Fibroblast of lung (primary cell): ENCODE measurements at regions not wholly inside any gene's neighbourhood (a gene's known extent, or its start where the extent isn't known, plus 50 kb on each side); places are given as distances from the start of the nearest gene placed in this dataset.

Experiments used
- DNase-seq, 2 donors: peaks; one replicate each; pipeline versions ENCODE4 v3.0.0 to v3.0.0-alpha.2; 2010; ENCODE audit warnings: low read depth in 2 of 2
- H2AFZ ChIP-seq: 2 replicates; pipeline ENCODE4 v1.5.1; 2012; ENCODE audit warnings: low read length, control low read depth, inconsistent platforms
- H3K27ac ChIP-seq: 2 replicates; pipeline ENCODE4 v1.5.1; 2011; ENCODE audit warnings: low read length, control low read depth; ENCODE audit not compliant: insufficient read depth
- H3K27me3 ChIP-seq: 2 replicates; pipeline ENCODE4 v1.5.1; 2011; ENCODE audit warnings: mild to moderate bottlenecking, low read length; ENCODE audit not compliant: control insufficient read depth, insufficient read depth
- H3K36me3 ChIP-seq: 2 replicates; pipeline ENCODE4 v1.5.1; 2011; ENCODE audit warnings: low read length; ENCODE audit not compliant: control insufficient read depth, insufficient read depth
- H3K4me1 ChIP-seq: 2 replicates; pipeline ENCODE4 v1.5.1; 2011; ENCODE audit warnings: low read length; ENCODE audit not compliant: control insufficient read depth, insufficient read depth; ENCODE audit errors: extremely low read depth
- H3K4me2 ChIP-seq: 2 replicates; pipeline ENCODE4 v1.5.1; 2011; ENCODE audit warnings: low read length, control low read depth; ENCODE audit not compliant: insufficient read depth; ENCODE audit errors: extremely low read depth
- H3K4me3 ChIP-seq, 4 experiments: fragments of 200-600 bp in 1 of 4; sonication (generic) in 1 of 4; replicated peaks in 1 of 4; 2 replicates each; pipeline ENCODE4 v1.5.1; 2011 to 2016; ENCODE audit warnings: low read length in 4 of 4, low read depth in 3 of 4, mild to moderate bottlenecking in 3 of 4, control low read depth in 2 of 4, inconsistent platforms in 1 of 4, mixed read lengths in 1 of 4; ENCODE audit not compliant: insufficient read depth in 1 of 4; ENCODE audit errors: control extremely low read depth in 1 of 4
- H3K79me2 ChIP-seq: 2 replicates; pipeline ENCODE4 v1.5.1; 2012; ENCODE audit warnings: mild to moderate bottlenecking, low read length, inconsistent platforms; ENCODE audit not compliant: control insufficient read depth, insufficient read depth
- H3K9ac ChIP-seq: 2 replicates; pipeline ENCODE4 v1.5.1; 2011; ENCODE audit warnings: mild to moderate bottlenecking, low read length, control low read depth; ENCODE audit not compliant: insufficient read depth
- H3K9me3 ChIP-seq: 2 replicates; pipeline ENCODE4 v1.5.1; 2012; ENCODE audit warnings: low read depth, low read length; ENCODE audit not compliant: control insufficient read depth, insufficient read depth
- H4K20me1 ChIP-seq: 2 replicates; pipeline ENCODE4 v1.5.1; 2011; ENCODE audit warnings: low read length; ENCODE audit not compliant: control insufficient read depth, insufficient read depth; ENCODE audit errors: extremely low read depth
- EZH2 ChIP-seq: IDR thresholded peaks from 2 replicates; pipeline ENCODE4 v1.5.1; 2012; ENCODE audit warnings: low read length, control low read depth, mild to moderate bottlenecking; ENCODE audit errors: missing control alignments
- TF ChIP-seq, protein P1 (sequence below), 2 donors: IDR thresholded peaks in 1 of 2; conservative IDR thresholded peaks in 1 of 2; 1 replicate in 1 of 2; 2 replicates in 1 of 2; pipeline ENCODE4 v1.5.1; 2011 to 2012; ENCODE audit warnings: low read length in 2 of 2, control low read depth in 1 of 2, inconsistent platforms in 1 of 2, low read depth in 1 of 2, mild to moderate bottlenecking in 1 of 2

DNA sequence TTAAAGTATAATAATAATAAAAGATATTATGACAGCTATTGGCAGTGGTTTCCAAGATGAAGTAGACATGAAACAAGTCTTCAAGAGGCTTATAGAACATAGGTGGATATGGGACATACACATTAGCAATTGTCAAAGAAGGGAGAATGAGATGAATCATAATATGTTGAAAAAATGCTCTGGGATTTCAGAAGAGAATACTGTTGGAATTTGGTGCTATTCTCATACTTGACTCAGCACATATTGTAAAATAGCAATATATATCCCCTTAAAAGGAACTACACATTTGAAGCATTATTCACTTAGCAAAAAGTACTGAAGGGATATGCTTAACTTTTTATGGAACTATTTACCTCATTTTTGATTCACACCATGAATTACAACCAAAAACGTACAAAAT is 577.2 kb upstream of the PCDH15 start:
- Histone ChIP-seq H3K79me2 (no peaks in the 10 kb centered on the region), H3K27ac (no peak overlapping the region), H3K36me3 (no peaks in the 10 kb centered on the region), H3K9ac (no peak overlapping the region), H4K20me1 (no peaks in the 10 kb centered on the region), H3K27me3 (no peaks in the 10 kb centered on the region), H2AFZ (no peak overlapping the region), H3K4me3 (no peak overlapping the region), H3K4me2 (no peak overlapping the region), H3K4me1 (no peaks in the 10 kb centered on the region), H3K9me3 (no peaks in the 10 kb centered on the region)
- no peak for TF ChIP-seq EZH2
- TF ChIP-seq, protein P1, sequence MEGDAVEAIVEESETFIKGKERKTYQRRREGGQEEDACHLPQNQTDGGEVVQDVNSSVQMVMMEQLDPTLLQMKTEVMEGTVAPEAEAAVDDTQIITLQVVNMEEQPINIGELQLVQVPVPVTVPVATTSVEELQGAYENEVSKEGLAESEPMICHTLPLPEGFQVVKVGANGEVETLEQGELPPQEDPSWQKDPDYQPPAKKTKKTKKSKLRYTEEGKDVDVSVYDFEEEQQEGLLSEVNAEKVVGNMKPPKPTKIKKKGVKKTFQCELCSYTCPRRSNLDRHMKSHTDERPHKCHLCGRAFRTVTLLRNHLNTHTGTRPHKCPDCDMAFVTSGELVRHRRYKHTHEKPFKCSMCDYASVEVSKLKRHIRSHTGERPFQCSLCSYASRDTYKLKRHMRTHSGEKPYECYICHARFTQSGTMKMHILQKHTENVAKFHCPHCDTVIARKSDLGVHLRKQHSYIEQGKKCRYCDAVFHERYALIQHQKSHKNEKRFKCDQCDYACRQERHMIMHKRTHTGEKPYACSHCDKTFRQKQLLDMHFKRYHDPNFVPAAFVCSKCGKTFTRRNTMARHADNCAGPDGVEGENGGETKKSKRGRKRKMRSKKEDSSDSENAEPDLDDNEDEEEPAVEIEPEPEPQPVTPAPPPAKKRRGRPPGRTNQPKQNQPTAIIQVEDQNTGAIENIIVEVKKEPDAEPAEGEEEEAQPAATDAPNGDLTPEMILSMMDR (conservative IDR thresholded peaks at IDR 0.05 in 1 of 2, IDR thresholded peaks at IDR 0.05 in 1 of 2; ENCODE audit: low read depth in 1 of 2, low read length in 2 of 2): no peak
- DNase-seq: no peak

DNA sequence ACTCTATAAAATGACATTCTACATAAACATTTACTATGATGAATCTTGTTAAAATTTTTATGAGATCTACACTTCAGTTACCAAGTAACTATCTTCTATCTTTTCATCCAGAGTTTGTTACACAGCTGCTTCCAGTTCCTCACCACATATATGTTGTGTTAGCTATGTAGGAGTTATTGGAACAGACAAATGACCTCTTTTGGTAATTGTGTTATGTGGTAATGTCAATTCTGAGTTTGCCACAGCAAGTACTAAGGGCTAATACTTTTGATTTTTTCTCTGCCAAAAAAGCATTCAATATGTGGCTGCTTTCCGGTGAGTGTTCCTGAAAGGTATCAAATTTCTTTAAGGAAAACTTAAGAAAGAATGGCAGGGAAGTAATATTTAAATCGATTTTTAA is 573.9 kb upstream of the PCDH15 start:
- DNase-seq: peak; percentile 28 to 45
- Histone ChIP-seq H4K20me1 (no peaks in the 10 kb centered on the region), H3K9me3 (no peaks in the 10 kb centered on the region), H2AFZ (no peak overlapping the region), H3K36me3 (no peaks in the 10 kb centered on the region), H3K27ac (no peak overlapping the region), H3K4me3 (no peak overlapping the region), H3K27me3 (no peaks in the 10 kb centered on the region), H3K79me2 (no peaks in the 10 kb centered on the region), H3K4me1 (no peaks in the 10 kb centered on the region), H3K9ac (no peak overlapping the region), H3K4me2 (no peak overlapping the region)
- no peak for TF ChIP-seq EZH2
- TF ChIP-seq, protein P1 (conservative IDR thresholded peaks at IDR 0.05 in 1 of 2, IDR thresholded peaks at IDR 0.05 in 1 of 2; ENCODE audit: low read depth in 1 of 2, low read length in 2 of 2): no peak

DNA sequence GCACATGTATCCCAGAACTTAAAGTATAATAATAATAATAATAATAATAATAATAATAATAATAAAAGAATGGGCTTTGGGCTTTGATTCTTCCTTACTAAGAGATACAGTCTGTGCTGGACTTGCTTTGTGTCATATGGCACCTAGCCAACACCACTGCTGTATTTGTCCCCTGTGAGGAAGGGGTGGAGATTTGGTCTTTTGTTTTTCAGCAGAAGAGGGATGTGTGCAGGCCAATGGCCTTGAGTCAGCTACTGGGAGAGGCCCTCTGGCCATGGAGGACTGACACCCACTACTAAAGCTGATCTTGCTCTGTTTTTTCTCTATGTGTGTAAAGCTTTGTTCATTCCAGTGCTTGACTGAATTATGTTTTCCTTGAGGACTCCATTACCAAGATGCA is 573.0 kb upstream of the PCDH15 start:
- H3K79me2 ChIP-seq: no peaks in the 10 kb centered on the region
- H2AFZ ChIP-seq: no peak overlapping the region
- H3K36me3 ChIP-seq: no peaks in the 10 kb centered on the region
- no peaks in the 10 kb centered on the region for H3K4me1 ChIP-seq
- H3K4me3 ChIP-seq: no peak overlapping the region
- no peaks in the 10 kb centered on the region for H4K20me1 ChIP-seq
- DNase-seq: peak in 1 of 2 donors; percentile 8
- H3K27me3 ChIP-seq: no peaks in the 10 kb centered on the region
- H3K9me3 ChIP-seq: no peaks in the 10 kb centered on the region
- TF ChIP-seq, protein P1 (conservative IDR thresholded peaks at IDR 0.05 in 1 of 2, IDR thresholded peaks at IDR 0.05 in 1 of 2; ENCODE audit: low read depth in 1 of 2, low read length in 2 of 2): no peak
- no peak for TF ChIP-seq EZH2
- H3K4me2 ChIP-seq: no peak overlapping the region
- no peak overlapping the region for H3K9ac ChIP-seq
- H3K27ac ChIP-seq: no peak overlapping the region
